ENCODE measurements at regions not wholly inside any gene's neighbourhood (a gene's known extent, or its start where the extent isn't known, plus 50 kb on each side); places are given as distances from the start of the nearest gene placed in this dataset.
A peak's percentile ranks its signal among the peaks of the same experiment; 100 is the strongest.

DNA sequence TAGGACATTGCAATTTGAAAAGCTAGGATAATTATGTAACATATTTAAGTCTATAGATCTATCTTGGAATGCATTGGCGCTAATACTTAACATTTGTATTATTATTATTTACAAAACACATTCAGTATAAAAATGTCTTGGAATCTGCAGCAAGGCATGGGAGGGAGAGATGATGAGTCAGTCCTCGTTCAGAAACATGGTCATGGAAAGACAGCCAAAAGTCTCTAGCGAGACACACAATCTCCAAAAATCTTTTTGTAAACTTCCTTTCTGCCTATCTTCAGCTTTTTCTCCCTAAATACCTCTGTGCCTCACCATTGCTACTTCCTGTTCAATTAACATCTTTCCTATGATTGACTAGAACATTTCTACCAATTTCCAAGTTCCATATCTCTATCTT, 188.4 kb upstream of the CACNA2D1 start:
- no peaks in the 10 kb centered on the region for H3K27me3 ChIP-seq (ENCODE audit: control insufficient read depth, insufficient read depth, low read length)
- DNase-seq (ENCODE audit: low read depth in 2 of 2), result peak; percentile 40 to 63
- H3K4me1 ChIP-seq (ENCODE audit: control insufficient read depth, extremely low read depth, insufficient read depth, low read length), result no peaks in the 10 kb centered on the region
- no peak overlapping the region for H3K27ac ChIP-seq (ENCODE audit: insufficient read depth, low read length)
- H4K20me1 ChIP-seq (ENCODE audit: control insufficient read depth, extremely low read depth, insufficient read depth, low read length), result no peaks in the 10 kb centered on the region
- no peak overlapping the region for H3K4me3 ChIP-seq (replicated peaks in 1 of 4; ENCODE audit: control extremely low read depth in 1 of 4, insufficient read depth in 1 of 4, low read depth in 3 of 4, low read length in 4 of 4)
- no peaks in the 10 kb centered on the region for H3K36me3 ChIP-seq (ENCODE audit: control insufficient read depth, insufficient read depth, low read length)
- peak overlapping the region; percentile 47 for H2AFZ ChIP-seq (ENCODE audit: low read length)
- no peak overlapping the region for H3K9ac ChIP-seq (ENCODE audit: insufficient read depth, low read length)
- H3K9me3 ChIP-seq (ENCODE audit: control insufficient read depth, insufficient read depth, low read depth, low read length), result no peaks in the 10 kb centered on the region
- no peaks in the 10 kb centered on the region for H3K79me2 ChIP-seq (ENCODE audit: control insufficient read depth, insufficient read depth, low read length)
- H3K4me2 ChIP-seq (ENCODE audit: extremely low read depth, insufficient read depth, low read length), result peak overlapping the region; percentile 54
- no peak for TF ChIP-seq EZH2 (IDR thresholded peaks at IDR 0.05; ENCODE audit: low read length, missing control alignments)
- TF ChIP-seq, protein P1, sequence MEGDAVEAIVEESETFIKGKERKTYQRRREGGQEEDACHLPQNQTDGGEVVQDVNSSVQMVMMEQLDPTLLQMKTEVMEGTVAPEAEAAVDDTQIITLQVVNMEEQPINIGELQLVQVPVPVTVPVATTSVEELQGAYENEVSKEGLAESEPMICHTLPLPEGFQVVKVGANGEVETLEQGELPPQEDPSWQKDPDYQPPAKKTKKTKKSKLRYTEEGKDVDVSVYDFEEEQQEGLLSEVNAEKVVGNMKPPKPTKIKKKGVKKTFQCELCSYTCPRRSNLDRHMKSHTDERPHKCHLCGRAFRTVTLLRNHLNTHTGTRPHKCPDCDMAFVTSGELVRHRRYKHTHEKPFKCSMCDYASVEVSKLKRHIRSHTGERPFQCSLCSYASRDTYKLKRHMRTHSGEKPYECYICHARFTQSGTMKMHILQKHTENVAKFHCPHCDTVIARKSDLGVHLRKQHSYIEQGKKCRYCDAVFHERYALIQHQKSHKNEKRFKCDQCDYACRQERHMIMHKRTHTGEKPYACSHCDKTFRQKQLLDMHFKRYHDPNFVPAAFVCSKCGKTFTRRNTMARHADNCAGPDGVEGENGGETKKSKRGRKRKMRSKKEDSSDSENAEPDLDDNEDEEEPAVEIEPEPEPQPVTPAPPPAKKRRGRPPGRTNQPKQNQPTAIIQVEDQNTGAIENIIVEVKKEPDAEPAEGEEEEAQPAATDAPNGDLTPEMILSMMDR (conservative IDR thresholded peaks at IDR 0.05 in 1 of 2, IDR thresholded peaks at IDR 0.05 in 1 of 2; ENCODE audit: low read depth in 1 of 2, low read length in 2 of 2), result no peak

DNA sequence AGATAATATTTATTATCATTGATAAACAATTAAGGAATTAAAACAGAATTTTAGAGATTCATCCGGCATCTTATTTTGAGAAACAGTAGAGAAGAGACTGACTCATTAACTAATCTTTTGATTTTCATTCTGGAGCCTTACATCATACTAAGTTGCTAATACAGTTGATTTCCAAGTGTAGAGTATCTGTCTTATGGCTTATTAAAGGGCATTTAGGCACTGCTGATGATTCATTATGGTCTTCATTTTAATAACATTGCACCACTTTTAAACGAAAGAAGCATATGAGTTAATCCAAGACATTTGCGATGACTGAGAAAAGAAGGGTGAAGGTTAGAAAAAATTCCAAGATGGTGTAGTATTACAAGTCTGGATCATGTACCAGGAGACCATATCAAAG, 186.0 kb upstream of the CACNA2D1 start:
- Histone ChIP-seq H3K9ac (ENCODE audit: insufficient read depth, low read length) (no peak overlapping the region), H3K4me3 (replicated peaks in 1 of 4; ENCODE audit: control extremely low read depth in 1 of 4, insufficient read depth in 1 of 4, low read depth in 3 of 4, low read length in 4 of 4) (no peak overlapping the region), H2AFZ (ENCODE audit: low read length) (no peak overlapping the region), H3K27me3 (ENCODE audit: control insufficient read depth, insufficient read depth, low read length) (no peaks in the 10 kb centered on the region), H3K36me3 (ENCODE audit: control insufficient read depth, insufficient read depth, low read length) (no peaks in the 10 kb centered on the region), H3K9me3 (ENCODE audit: control insufficient read depth, insufficient read depth, low read depth, low read length) (no peaks in the 10 kb centered on the region), H3K79me2 (ENCODE audit: control insufficient read depth, insufficient read depth, low read length) (no peaks in the 10 kb centered on the region), H3K4me1 (ENCODE audit: control insufficient read depth, extremely low read depth, insufficient read depth, low read length) (peaks cover 3% of the 10 kb centered on the region), H3K27ac (ENCODE audit: insufficient read depth, low read length) (no peak overlapping the region), H4K20me1 (ENCODE audit: control insufficient read depth, extremely low read depth, insufficient read depth, low read length) (no peaks in the 10 kb centered on the region), H3K4me2 (ENCODE audit: extremely low read depth, insufficient read depth, low read length) (no peak overlapping the region)
- DNase-seq (ENCODE audit: low read depth in 2 of 2), result peak; percentile 27 to 68
- no peak for TF ChIP-seq EZH2 (IDR thresholded peaks at IDR 0.05; ENCODE audit: low read length, missing control alignments)
- TF ChIP-seq, protein P1 (conservative IDR thresholded peaks at IDR 0.05 in 1 of 2, IDR thresholded peaks at IDR 0.05 in 1 of 2; ENCODE audit: low read depth in 1 of 2, low read length in 2 of 2), result no peak

DNA sequence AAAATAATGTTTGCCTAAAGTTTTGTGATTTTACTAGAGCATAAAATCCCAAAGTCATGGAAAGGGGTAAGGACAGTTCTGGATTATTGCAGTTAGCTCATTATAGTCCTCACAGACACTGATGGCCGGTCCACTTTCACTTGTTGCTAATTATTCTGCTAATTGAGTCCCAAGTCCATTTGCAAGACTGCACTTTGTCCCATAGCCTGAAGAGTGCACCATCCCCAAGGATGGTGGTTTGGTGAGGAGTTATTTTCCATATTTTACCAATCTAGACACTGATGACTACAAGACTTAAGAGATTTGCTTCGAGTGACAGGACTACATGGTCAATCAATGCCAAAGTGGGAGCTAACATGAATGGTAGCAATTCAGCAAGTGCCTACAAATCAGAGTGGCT, 181.8 kb upstream of the CACNA2D1 start:
- H3K9ac ChIP-seq (ENCODE audit: insufficient read depth, low read length), result no peak overlapping the region
- no peaks in the 10 kb centered on the region for H3K36me3 ChIP-seq (ENCODE audit: control insufficient read depth, insufficient read depth, low read length)
- no peaks in the 10 kb centered on the region for H3K9me3 ChIP-seq (ENCODE audit: control insufficient read depth, insufficient read depth, low read depth, low read length)
- peaks cover 9% of the 10 kb centered on the region for H3K4me1 ChIP-seq (ENCODE audit: control insufficient read depth, extremely low read depth, insufficient read depth, low read length)
- TF ChIP-seq EZH2 (IDR thresholded peaks at IDR 0.05; ENCODE audit: low read length, missing control alignments), result no peak
- TF ChIP-seq, protein P1 (conservative IDR thresholded peaks at IDR 0.05 in 1 of 2, IDR thresholded peaks at IDR 0.05 in 1 of 2; ENCODE audit: low read depth in 1 of 2, low read length in 2 of 2), result peak in 1 of 2 donors; percentile 13
- H3K4me3 ChIP-seq (replicated peaks in 1 of 4; ENCODE audit: control extremely low read depth in 1 of 4, insufficient read depth in 1 of 4, low read depth in 3 of 4, low read length in 4 of 4), result no peak overlapping the region
- no peak overlapping the region for H2AFZ ChIP-seq (ENCODE audit: low read length)
- no peak overlapping the region for H3K4me2 ChIP-seq (ENCODE audit: extremely low read depth, insufficient read depth, low read length)
- H4K20me1 ChIP-seq (ENCODE audit: control insufficient read depth, extremely low read depth, insufficient read depth, low read length), result no peaks in the 10 kb centered on the region
- H3K27me3 ChIP-seq (ENCODE audit: control insufficient read depth, insufficient read depth, low read length), result no peaks in the 10 kb centered on the region
- H3K27ac ChIP-seq (ENCODE audit: insufficient read depth, low read length), result no peak overlapping the region
- no peak for DNase-seq (ENCODE audit: low read depth in 2 of 2)
- H3K79me2 ChIP-seq (ENCODE audit: control insufficient read depth, insufficient read depth, low read length), result no peaks in the 10 kb centered on the region

All from fibroblast of lung (primary cell).